ENCODE measurements at regions not wholly inside any gene's neighbourhood (a gene's known extent, or its start where the extent isn't known, plus 50 kb on each side); places are given as distances from the start of the nearest gene placed in this dataset.

DNA sequence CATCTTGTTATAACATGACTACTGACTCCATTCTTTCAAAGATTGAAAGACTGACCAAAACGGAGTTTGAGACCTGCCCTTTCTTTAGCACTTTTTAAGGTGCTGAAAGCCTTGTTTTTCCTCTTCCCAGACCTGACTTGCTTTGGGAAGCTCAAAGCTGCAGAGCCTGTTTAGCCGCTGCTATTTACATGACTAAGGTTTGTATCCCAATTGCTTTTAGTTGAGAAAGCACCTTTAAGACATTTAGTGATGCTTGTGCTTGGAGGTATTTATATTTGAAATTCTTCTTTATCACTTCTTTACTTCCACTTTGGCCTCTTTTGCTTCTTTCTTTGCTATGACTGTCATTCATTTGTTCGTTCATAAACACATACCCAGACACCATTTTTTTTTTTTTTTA, 182.6 kb upstream of the ELL2 start (continued):
- TF ChIP-seq, protein P1, sequence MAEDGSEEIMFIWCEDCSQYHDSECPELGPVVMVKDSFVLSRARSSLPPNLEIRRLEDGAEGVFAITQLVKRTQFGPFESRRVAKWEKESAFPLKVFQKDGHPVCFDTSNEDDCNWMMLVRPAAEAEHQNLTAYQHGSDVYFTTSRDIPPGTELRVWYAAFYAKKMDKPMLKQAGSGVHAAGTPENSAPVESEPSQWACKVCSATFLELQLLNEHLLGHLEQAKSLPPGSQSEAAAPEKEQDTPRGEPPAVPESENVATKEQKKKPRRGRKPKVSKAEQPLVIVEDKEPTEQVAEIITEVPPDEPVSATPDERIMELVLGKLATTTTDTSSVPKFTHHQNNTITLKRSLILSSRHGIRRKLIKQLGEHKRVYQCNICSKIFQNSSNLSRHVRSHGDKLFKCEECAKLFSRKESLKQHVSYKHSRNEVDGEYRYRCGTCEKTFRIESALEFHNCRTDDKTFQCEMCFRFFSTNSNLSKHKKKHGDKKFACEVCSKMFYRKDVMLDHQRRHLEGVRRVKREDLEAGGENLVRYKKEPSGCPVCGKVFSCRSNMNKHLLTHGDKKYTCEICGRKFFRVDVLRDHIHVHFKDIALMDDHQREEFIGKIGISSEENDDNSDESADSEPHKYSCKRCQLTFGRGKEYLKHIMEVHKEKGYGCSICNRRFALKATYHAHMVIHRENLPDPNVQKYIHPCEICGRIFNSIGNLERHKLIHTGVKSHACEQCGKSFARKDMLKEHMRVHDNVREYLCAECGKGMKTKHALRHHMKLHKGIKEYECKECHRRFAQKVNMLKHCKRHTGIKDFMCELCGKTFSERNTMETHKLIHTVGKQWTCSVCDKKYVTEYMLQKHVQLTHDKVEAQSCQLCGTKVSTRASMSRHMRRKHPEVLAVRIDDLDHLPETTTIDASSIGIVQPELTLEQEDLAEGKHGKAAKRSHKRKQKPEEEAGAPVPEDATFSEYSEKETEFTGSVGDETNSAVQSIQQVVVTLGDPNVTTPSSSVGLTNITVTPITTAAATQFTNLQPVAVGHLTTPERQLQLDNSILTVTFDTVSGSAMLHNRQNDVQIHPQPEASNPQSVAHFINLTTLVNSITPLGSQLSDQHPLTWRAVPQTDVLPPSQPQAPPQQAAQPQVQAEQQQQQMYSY (CRISPR knock-in tag; IDR thresholded peaks at IDR 0.05), result no peak

DNA sequence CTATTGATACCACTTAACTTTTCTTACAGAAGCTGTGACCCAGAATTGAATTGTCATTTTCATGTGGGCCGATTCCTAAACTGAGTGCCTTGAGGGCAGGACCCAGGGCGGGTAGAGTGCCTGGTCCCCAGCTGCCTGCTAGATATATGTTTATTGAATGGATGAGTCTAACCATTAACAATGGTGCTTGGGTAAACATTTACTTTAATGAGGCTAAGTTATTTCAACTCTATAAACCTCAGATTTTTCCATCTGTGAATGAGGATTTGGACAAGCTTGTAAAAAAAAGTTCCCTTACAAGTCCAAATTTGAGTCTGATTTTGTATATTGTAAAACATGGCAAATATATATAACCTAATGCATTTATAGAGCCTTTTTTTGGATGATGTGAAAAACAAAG, 181.8 kb upstream of the ELL2 start:
- no peak overlapping the region for H3K4me2 ChIP-seq (ENCODE audit: control insufficient read depth, insufficient read depth)

More for the DNA sequence above, 181.8 kb upstream of the ELL2 start:
- H3K4me3 ChIP-seq, result no peak overlapping the region
- no peaks in the 10 kb centered on the region for H3K4me1 ChIP-seq (ENCODE audit: control insufficient read depth, insufficient read depth, low read length)
- H4K20me1 ChIP-seq (ENCODE audit: control insufficient read depth, insufficient read depth), result no peaks in the 10 kb centered on the region
- H3K27ac ChIP-seq (ENCODE audit: control insufficient read depth, insufficient read depth), result no peak overlapping the region
- no peaks in the 10 kb centered on the region for H3K36me3 ChIP-seq (ENCODE audit: control insufficient read depth in 2 of 2, insufficient read depth in 2 of 2, low read length in 1 of 2)
- ChIA-PET SMC1A (ENCODE audit: uncharacterized antibody, unreplicated experiment) (no interaction called here), CTCF (no interaction called here), RAD21 (ENCODE audit: unreplicated experiment) (no interaction called here), POLR2A (no interaction called here)
- ATAC-seq (no peak), DNase-seq (ENCODE audit: low read depth, low spot score) (no peak), FAIRE-seq (no peak)
- no peak overlapping the region for H3K9ac ChIP-seq (ENCODE audit: control insufficient read depth, insufficient read depth, low read length)
- in situ Hi-C loops (cut with MboI), result no loop called here
- H3K9me3 ChIP-seq (replicated peaks; ENCODE audit: control insufficient read depth, insufficient read depth, low read length), result no peaks in the 10 kb centered on the region
- WGBS (ENCODE audit: insufficient coverage, insufficient replicate concordance, low lambda C conversion rate, missing lambda C conversion rate), result 96% methylated on average over 2 of the region's 2 CpGs
- TF ChIP-seq YBX1 (IDR thresholded peaks at IDR 0.05) (no peak), BCL11A (IDR thresholded peaks at IDR 0.05; ENCODE audit: low read depth, low read length) (no peak), SMC3 (IDR thresholded peaks at IDR 0.05; ENCODE audit: borderline replicate concordance, low read length) (no peak), NR2C2 (IDR thresholded peaks at IDR 0.05; ENCODE audit: borderline replicate concordance, control insufficient read depth, insufficient read length, low read depth) (no peak), NFYA (IDR thresholded peaks at IDR 0.05; ENCODE audit: borderline replicate concordance, low read depth, low read length) (no peak), ZNF274 (IDR thresholded peaks at IDR 0.05; ENCODE audit: insufficient read depth, insufficient read length) (no peak), MXI1 (IDR thresholded peaks at IDR 0.05; ENCODE audit: low read depth, low read length) (no peak), NFYB (IDR thresholded peaks at IDR 0.05; ENCODE audit: insufficient read depth, low read depth, low read length) (no peak), NR2C1 (IDR thresholded peaks at IDR 0.05) (no peak), IKZF1 (conservative IDR thresholded peaks at IDR 0.05) (no peak), STAT3 (IDR thresholded peaks at IDR 0.05; ENCODE audit: low read depth, low read length) (no peak), BHLHE40 (IDR thresholded peaks at IDR 0.05; ENCODE audit: borderline replicate concordance in 1 of 2, low read depth in 2 of 2, low read length in 1 of 2) (no peak)
- TF ChIP-seq, protein P2, sequence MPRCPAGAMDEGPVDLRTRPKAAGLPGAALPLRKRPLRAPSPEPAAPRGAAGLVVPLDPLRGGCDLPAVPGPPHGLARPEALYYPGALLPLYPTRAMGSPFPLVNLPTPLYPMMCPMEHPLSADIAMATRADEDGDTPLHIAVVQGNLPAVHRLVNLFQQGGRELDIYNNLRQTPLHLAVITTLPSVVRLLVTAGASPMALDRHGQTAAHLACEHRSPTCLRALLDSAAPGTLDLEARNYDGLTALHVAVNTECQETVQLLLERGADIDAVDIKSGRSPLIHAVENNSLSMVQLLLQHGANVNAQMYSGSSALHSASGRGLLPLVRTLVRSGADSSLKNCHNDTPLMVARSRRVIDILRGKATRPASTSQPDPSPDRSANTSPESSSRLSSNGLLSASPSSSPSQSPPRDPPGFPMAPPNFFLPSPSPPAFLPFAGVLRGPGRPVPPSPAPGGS (IDR thresholded peaks at IDR 0.05; ENCODE audit: borderline replicate concordance, insufficient read depth, low read depth, low read length, poor library complexity, severe bottlenecking), result no peak
- no TSS peak for BruUV-seq (replicated peaks)
- H3K79me2 ChIP-seq (ENCODE audit: control insufficient read depth, insufficient read depth, low read length), result no peaks in the 10 kb centered on the region
- H3K27me3 ChIP-seq (replicated peaks in 1 of 2; ENCODE audit: control insufficient read depth in 2 of 2, insufficient read depth in 2 of 2, low read length in 1 of 2), result no peaks in the 10 kb centered on the region
- intact Hi-C loops (cut with micrococcal nuclease; ENCODE audit: unreplicated experiment), result no loop called here
- no peak overlapping the region for H2AFZ ChIP-seq (ENCODE audit: control insufficient read depth, low read depth, low read length)
